ENCODE measurements at regions not wholly inside any gene's neighbourhood (a gene's known extent, or its start where the extent isn't known, plus 50 kb on each side); places are given as distances from the start of the nearest gene placed in this dataset.

- Histone ChIP-seq H3K4me3 (ENCODE audit: low read depth in 1 of 3, low read length in 3 of 3) (no peak overlapping the region), H3K27me3 (ENCODE audit: control insufficient read depth in 4 of 4, insufficient read depth in 4 of 4, low read length in 3 of 4) (no peaks in the 10 kb centered on the region), H3K9ac (ENCODE audit: low read depth in 1 of 2, low read length in 2 of 2) (no peak overlapping the region), H3K36me3 (ENCODE audit: control insufficient read depth in 4 of 4, insufficient read depth in 3 of 4, low read depth in 1 of 4, low read length in 3 of 4) (no peaks in the 10 kb centered on the region), H3K9me3 (ENCODE audit: control insufficient read depth in 4 of 4, low read length in 3 of 4) (no peaks in the 10 kb centered on the region), H3K27ac (ENCODE audit: low read depth in 1 of 2, low read length in 2 of 2) (no peak overlapping the region), H3K4me1 (ENCODE audit: control insufficient read depth in 4 of 4, insufficient read depth in 4 of 4, low read length in 3 of 4) (no peaks in the 10 kb centered on the region)
- no peak for DNase-seq (ENCODE audit: low spot score)
- TF ChIP-seq EGR1 (IDR thresholded peaks at IDR 0.05; ENCODE audit: low read depth in 2 of 2) = no peak
- no peak for TF ChIP-seq SP1 (IDR thresholded peaks at IDR 0.05)
- TF ChIP-seq FOXA1 (IDR thresholded peaks at IDR 0.05) = no peak
- no peak for TF ChIP-seq TAF1 (conservative IDR thresholded peaks at IDR 0.05)
- no peak for TF ChIP-seq YY1 (IDR thresholded peaks at IDR 0.05)
- no peak for TF ChIP-seq MAX (IDR thresholded peaks at IDR 0.05)
- TF ChIP-seq HNF4G (IDR thresholded peaks at IDR 0.05) = no peak
- no peak for TF ChIP-seq NR2F2 (IDR thresholded peaks at IDR 0.05)
- TF ChIP-seq FOXA2 (IDR thresholded peaks at IDR 0.05) = no peak
- no peak for TF ChIP-seq JUND (IDR thresholded peaks at IDR 0.05)
Observed at GRCh38 chr4:157667836-157668235, 447.3 kb downstream of the GRIA2 start.

- H3K4me1 ChIP-seq (ENCODE audit: control insufficient read depth in 4 of 4, insufficient read depth in 4 of 4, low read length in 3 of 4) = no peaks in the 10 kb centered on the region
- no peaks in the 10 kb centered on the region for H3K9me3 ChIP-seq (ENCODE audit: control insufficient read depth in 4 of 4, low read length in 3 of 4)
- no peak overlapping the region for H3K4me3 ChIP-seq (ENCODE audit: low read depth in 1 of 3, low read length in 3 of 3)
- H3K27ac ChIP-seq (ENCODE audit: low read depth in 1 of 2, low read length in 2 of 2) = no peak overlapping the region
- no peak overlapping the region for H3K9ac ChIP-seq (ENCODE audit: low read depth in 1 of 2, low read length in 2 of 2)
- no peak for DNase-seq (ENCODE audit: low spot score)
- TF ChIP-seq TAF1 (conservative IDR thresholded peaks at IDR 0.05) = no peak
- TF ChIP-seq CTCF (IDR thresholded peaks at IDR 0.05; ENCODE audit: low read depth, low read length, missing input control) = no peak
- no peak for TF ChIP-seq SP1 (IDR thresholded peaks at IDR 0.05)
- no peak for TF ChIP-seq HNF4A (conservative IDR thresholded peaks at IDR 0.05)
- TF ChIP-seq JUND (IDR thresholded peaks at IDR 0.05) = no peak
- TF ChIP-seq ATF3 (IDR thresholded peaks at IDR 0.05) = no peak
- no peak for TF ChIP-seq NR2F2 (IDR thresholded peaks at IDR 0.05)
- no peak for TF ChIP-seq HNF4G (IDR thresholded peaks at IDR 0.05)
- TF ChIP-seq MAX (IDR thresholded peaks at IDR 0.05) = no peak
- no peak for TF ChIP-seq YY1 (IDR thresholded peaks at IDR 0.05)
- TF ChIP-seq RAD21 (IDR thresholded peaks at IDR 0.05) = no peak
- no peak for TF ChIP-seq GABPA (IDR thresholded peaks at IDR 0.05 in 1 of 2, conservative IDR thresholded peaks at IDR 0.05 in 1 of 2)
- TF ChIP-seq FOXA1 (IDR thresholded peaks at IDR 0.05) = no peak
- no peak for TF ChIP-seq REST (IDR thresholded peaks at IDR 0.05)
- no peak for TF ChIP-seq RXRA (IDR thresholded peaks at IDR 0.05)
- WGBS = 76% methylated on average over 3 of the region's 3 CpGs
- H3K36me3 ChIP-seq (ENCODE audit: control insufficient read depth in 4 of 4, insufficient read depth in 3 of 4, low read depth in 1 of 4, low read length in 3 of 4) = no peaks in the 10 kb centered on the region
- H3K27me3 ChIP-seq (ENCODE audit: control insufficient read depth in 4 of 4, insufficient read depth in 4 of 4, low read length in 3 of 4) = no peaks in the 10 kb centered on the region
Observed at GRCh38 chr4:157664726-157665125, 444.2 kb downstream of the GRIA2 start.
